OCI-LY1 (cell line): ENCODE measurements at regions not wholly inside any gene's neighbourhood (a gene's known extent, or its start where the extent isn't known, plus 50 kb on each side); places are given as distances from the start of the nearest gene placed in this dataset.

ENCODE experiments used
- H2AFZ ChIP-seq: fragments of 200-600 bp; sonication (generic), shearing (Covaris generic); 2 replicates; pipeline ENCODE4 v1.6.0; 2014; ENCODE audit warnings: antibody characterized with exemption, mild to moderate bottlenecking, low read length
- H3F3A ChIP-seq: fragments of 200-600 bp; sonication (generic), shearing (Covaris generic); 2 replicates; pipeline ENCODE4 v1.6.0; 2014; ENCODE audit warnings: mild to moderate bottlenecking, antibody characterized with exemption, low read length, moderate library complexity; ENCODE audit not compliant: insufficient read depth
- H3K27ac ChIP-seq: fragments of 200-600 bp; sonication (generic); 2 replicates; pipeline ENCODE4 v1.5.1; 2014; ENCODE audit warnings: low read length, mixed run types, mild to moderate bottlenecking, low read depth; ENCODE audit not compliant: poor library complexity, severe bottlenecking
- H3K27me3 ChIP-seq: fragments of 200-600 bp; sonication (generic); 2 replicates; pipeline ENCODE4 v1.6.0; 2014; ENCODE audit warnings: antibody characterized with exemption, mild to moderate bottlenecking, low read length, moderate library complexity; ENCODE audit not compliant: insufficient read depth
- H3K36me3 ChIP-seq: fragments of 200-600 bp; sonication (generic); 2 replicates; pipeline ENCODE4 v1.6.1; 2014; ENCODE audit warnings: mild to moderate bottlenecking, antibody characterized with exemption, low read length, moderate library complexity, mixed read lengths; ENCODE audit not compliant: insufficient read depth
- H3K4me1 ChIP-seq: fragments of 200-600 bp; sonication (generic); 2 replicates; pipeline ENCODE4 v1.5.1; 2014; ENCODE audit warnings: mild to moderate bottlenecking, low read length, moderate library complexity; ENCODE audit not compliant: insufficient read depth, severe bottlenecking
- H3K4me2 ChIP-seq: fragments of 200-600 bp; sonication (generic), shearing (Covaris generic); 2 replicates; pipeline ENCODE4 v1.6.1; 2014; ENCODE audit warnings: low read length
- H3K4me3 ChIP-seq: fragments of 200-600 bp; sonication (generic); 2 replicates; pipeline ENCODE4 v1.5.1; 2014; ENCODE audit warnings: low read length, low read depth, mild to moderate bottlenecking, mixed read lengths; ENCODE audit not compliant: poor library complexity, severe bottlenecking
- H3K79me2 ChIP-seq: fragments of 200-600 bp; shearing (Covaris generic); 2 replicates; pipeline ENCODE4 v1.6.1; 2016; ENCODE audit warnings: mixed run types, low read length, mixed read lengths; ENCODE audit not compliant: insufficient read depth
- H3K9ac ChIP-seq: fragments of 200-600 bp; sonication (generic), shearing (Covaris generic); 2 replicates; pipeline ENCODE4 v1.6.1; 2014; ENCODE audit warnings: mild to moderate bottlenecking, low read length, mixed read lengths
- H3K9me2 ChIP-seq: fragments of 200-600 bp; sonication (generic), shearing (Covaris generic); 2 replicates; pipeline ENCODE4 v1.6.1; 2014; ENCODE audit warnings: low read depth, mild to moderate bottlenecking, low read length, mixed read lengths
- H3K9me3 ChIP-seq: fragments of 200-600 bp; shearing (Covaris generic); 2 replicates; pipeline ENCODE4 v1.6.1; 2014; ENCODE audit warnings: low read length, mixed read lengths
- H4K20me1 ChIP-seq: fragments of 200-600 bp; sonication (generic), shearing (Covaris generic); 2 replicates; pipeline ENCODE4 v1.6.0; 2016; ENCODE audit warnings: mild to moderate bottlenecking, low read length; ENCODE audit not compliant: insufficient read depth
- CTCF ChIP-seq: fragments of 200-600 bp; sonication (generic), shearing (Covaris generic); IDR thresholded peaks from 2 replicates; pipeline ENCODE4 v1.5.1; 2017; ENCODE audit warnings: mild to moderate bottlenecking, antibody characterized with exemption, low read length, moderate library complexity, mixed read lengths
- EZH2 ChIP-seq: fragments of 200-600 bp; sonication (generic), shearing (Covaris generic); IDR thresholded peaks from 2 replicates; pipeline ENCODE4 v1.8.0; 2017; ENCODE audit warnings: borderline replicate concordance, mixed run types, mild to moderate bottlenecking, antibody characterized with exemption, low read length, moderate library complexity, mixed read lengths

- no peaks in the 10 kb centered on the region for H3F3A ChIP-seq
- no peaks in the 10 kb centered on the region for H3K27me3 ChIP-seq
- H4K20me1 ChIP-seq: no peaks in the 10 kb centered on the region
- H3K9me2 ChIP-seq: no peaks in the 10 kb centered on the region
- H3K4me1 ChIP-seq: no peaks in the 10 kb centered on the region
- H3K9ac ChIP-seq: no peak overlapping the region
- no peaks in the 10 kb centered on the region for H3K79me2 ChIP-seq
- H2AFZ ChIP-seq: no peak overlapping the region
- H3K4me3 ChIP-seq: no peak overlapping the region
- H3K27ac ChIP-seq: no peak overlapping the region
- H3K4me2 ChIP-seq: no peak overlapping the region
- no peaks in the 10 kb centered on the region for H3K9me3 ChIP-seq
- no peaks in the 10 kb centered on the region for H3K36me3 ChIP-seq
- no peak for TF ChIP-seq CTCF
- no peak for TF ChIP-seq EZH2
These were observed 92.3 kb upstream of the LCORL start for GRCh38 chr4:18113710-18114331.

- Histone ChIP-seq H3K36me3 (no peaks in the 10 kb centered on the region), H3K4me2 (no peak overlapping the region), H2AFZ (no peak overlapping the region), H3F3A (no peaks in the 10 kb centered on the region), H3K27ac (no peak overlapping the region), H3K9me2 (no peaks in the 10 kb centered on the region), H3K4me3 (no peak overlapping the region), H3K79me2 (no peaks in the 10 kb centered on the region), H3K27me3 (no peaks in the 10 kb centered on the region), H3K9ac (no peak overlapping the region), H4K20me1 (no peaks in the 10 kb centered on the region), H3K9me3 (no peaks in the 10 kb centered on the region), H3K4me1 (no peaks in the 10 kb centered on the region)
- no peak for TF ChIP-seq EZH2
- no peak for TF ChIP-seq CTCF
These were observed 89.5 kb upstream of the LCORL start for GRCh38 chr4:18111081-18111480.

GRCh38 chr4:18110099-18110498 lies 88.5 kb upstream of the LCORL start:
- Histone ChIP-seq H3K27me3 (no peaks in the 10 kb centered on the region), H3K79me2 (no peaks in the 10 kb centered on the region), H3F3A (no peaks in the 10 kb centered on the region), H3K9me3 (no peaks in the 10 kb centered on the region), H3K36me3 (no peaks in the 10 kb centered on the region), H3K9me2 (no peaks in the 10 kb centered on the region), H3K4me2 (no peak overlapping the region), H3K4me1 (no peaks in the 10 kb centered on the region), H3K9ac (no peak overlapping the region), H2AFZ (no peak overlapping the region), H4K20me1 (no peaks in the 10 kb centered on the region), H3K27ac (no peak overlapping the region), H3K4me3 (no peak overlapping the region)
- TF ChIP-seq EZH2 (no peak), CTCF (no peak)
